ENCODE measurements at regions not wholly inside any gene's neighbourhood (a gene's known extent, or its start where the extent isn't known, plus 50 kb on each side); places are given as distances from the start of the nearest gene placed in this dataset.

GRCh38 chr19:30207357-30207756 is 164.8 kb upstream of the ZNF536 start:
- TF ChIP-seq CTCF (IDR thresholded peaks at IDR 0.05), result no peak
- no peak for TF ChIP-seq POLR2A (IDR thresholded peaks at IDR 0.05)

Measured in thyroid gland (tissue), 4 donors.